ENCODE measurements at regions not wholly inside any gene's neighbourhood (a gene's known extent, or its start where the extent isn't known, plus 50 kb on each side); places are given as distances from the start of the nearest gene placed in this dataset.

- ATAC-seq (replicated peaks in 6 of 8): no peak
- H3K27ac ChIP-seq: no peak overlapping the region
- H3K4me3 ChIP-seq: no peak overlapping the region
- H3K4me1 ChIP-seq (replicated peaks in 1 of 2): peaks cover 3% of the 10 kb centered on the region in 2 donors
- WGBS, 10 experiments: 30 to 100% (median 92%) methylated on average over 1 to 3 of the region's 3 CpGs; no CpG with 5 or more reads in 2 of the 10 experiments
- in situ Hi-C loops (cut with MboI; ENCODE audit: low pct_unique_long_range_greater_than_20kb in 2 of 9, low sequenced_read_pairs in 9 of 9, unreplicated experiment in 9 of 9): no loop called here
These were observed 1353.0 kb upstream of the C9orf72 start for GRCh38 chr9:28926306-28926705.

GRCh38 chr9:28927691-28928090, 1354.4 kb upstream of the C9orf72 start:
- in situ Hi-C loops (cut with MboI; ENCODE audit: low pct_unique_long_range_greater_than_20kb in 2 of 9, low sequenced_read_pairs in 9 of 9, unreplicated experiment in 9 of 9): no loop called here
- Histone ChIP-seq H3K4me1 (replicated peaks in 1 of 2) (peaks cover 3% of the 10 kb centered on the region in 2 donors), H3K27ac (no peak overlapping the region), H3K4me3 (no peak overlapping the region)
- 0 to 100% (median 83%) methylated on average over 1 of the region's 1 CpG; no CpG with 5 or more reads in 3 of the 10 experiments for WGBS, 10 experiments
- ATAC-seq (replicated peaks in 6 of 8): no peak

- no peak overlapping the region for H3K4me3 ChIP-seq
- in situ Hi-C loops (cut with MboI; ENCODE audit: low pct_unique_long_range_greater_than_20kb in 2 of 9, low sequenced_read_pairs in 9 of 9, unreplicated experiment in 9 of 9): no loop called here
- ATAC-seq (replicated peaks in 6 of 8): no peak
- peaks cover 3% of the 10 kb centered on the region in 2 donors for H3K4me1 ChIP-seq (replicated peaks in 1 of 2)
- no peak overlapping the region for H3K27ac ChIP-seq
- WGBS, 10 experiments: 0 to 100% (median 74%) methylated on average over 2 to 3 of the region's 3 CpGs; no CpG with 5 or more reads in 1 of the 10 experiments
These were observed 1356.2 kb upstream of the C9orf72 start for GRCh38 chr9:28929433-28929832.

- in situ Hi-C loops (cut with MboI; ENCODE audit: low pct_unique_long_range_greater_than_20kb in 2 of 9, low sequenced_read_pairs in 9 of 9, unreplicated experiment in 9 of 9): no loop called here
- no peak overlapping the region for H3K4me3 ChIP-seq
- no peak overlapping the region for H3K27ac ChIP-seq
- ATAC-seq (replicated peaks in 6 of 8): no peak
- H3K4me1 ChIP-seq (replicated peaks in 1 of 2): peaks cover 3% of the 10 kb centered on the region in 2 donors
- WGBS, 10 experiments: 16 to 100% (median 76%) methylated on average over 1 to 3 of the region's 3 CpGs
These were observed 1357.5 kb upstream of the C9orf72 start for GRCh38 chr9:28930766-28931165.

DNA sequence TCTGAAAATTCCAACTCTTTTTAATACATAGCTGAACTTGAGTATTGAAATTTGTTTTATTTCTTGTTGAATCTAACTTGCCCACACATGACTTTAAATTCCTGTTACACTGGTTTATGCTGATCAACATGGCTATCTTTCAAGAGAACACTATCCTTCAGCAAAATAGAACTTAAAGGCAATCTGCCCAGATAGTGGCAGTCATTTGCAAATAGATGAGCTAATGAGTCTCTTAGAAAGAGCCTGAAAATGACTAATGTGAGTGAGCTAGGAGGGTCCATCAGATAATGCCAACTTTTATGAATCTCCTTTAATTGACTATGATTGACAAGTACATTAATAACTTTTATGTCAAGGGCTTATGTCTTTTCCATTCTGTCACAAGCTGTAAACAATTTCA, 1360.8 kb upstream of the C9orf72 start:
- ATAC-seq (replicated peaks in 6 of 8): no peak

DNA sequence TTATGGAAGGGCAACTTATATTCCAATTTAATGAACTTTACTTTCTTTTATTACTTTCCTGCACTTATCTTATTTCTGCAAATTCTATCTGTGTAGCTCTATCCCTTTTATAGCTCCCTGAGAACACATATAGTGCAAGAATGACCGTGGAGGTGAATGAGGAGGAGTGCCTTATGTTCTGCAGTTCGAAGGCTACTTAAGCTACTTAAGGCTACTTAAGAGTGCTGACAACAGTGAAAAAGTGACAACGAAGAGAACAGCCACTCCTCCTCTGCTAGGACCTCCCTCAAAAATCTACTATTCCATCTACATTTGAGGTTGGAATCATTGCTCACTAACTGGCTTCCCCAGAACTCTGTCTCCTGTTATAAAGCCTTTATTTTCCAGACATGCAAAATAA, 1365.7 kb upstream of the C9orf72 start:
- Histone ChIP-seq H3K4me3 (no peak overlapping the region), H3K4me1 (replicated peaks in 1 of 2) (peaks cover 0 to 3% of the 10 kb centered on the region in 2 donors), H3K27ac (no peak overlapping the region)
- WGBS, 10 experiments: 0 to 68% (median 33%) methylated on average over 1 to 3 of the region's 3 CpGs; no CpG with 5 or more reads in 1 of the 10 experiments
- in situ Hi-C loops (cut with MboI; ENCODE audit: low pct_unique_long_range_greater_than_20kb in 2 of 9, low sequenced_read_pairs in 9 of 9, unreplicated experiment in 9 of 9): no loop called here
- ATAC-seq (replicated peaks in 6 of 8): no peak

More for the DNA sequence above, 1360.8 kb upstream of the C9orf72 start:
- peaks cover 3 to 6% of the 10 kb centered on the region in 2 donors for H3K4me1 ChIP-seq (replicated peaks in 1 of 2)
- H3K27ac ChIP-seq: no peak overlapping the region
- in situ Hi-C loops (cut with MboI; ENCODE audit: low pct_unique_long_range_greater_than_20kb in 2 of 9, low sequenced_read_pairs in 9 of 9, unreplicated experiment in 9 of 9): no loop called here
- H3K4me3 ChIP-seq: no peak overlapping the region

- WGBS, 10 experiments: 0 to 38% (median 9%) methylated on average over 1 to 2 of the region's 2 CpGs
- Histone ChIP-seq H3K4me3 (no peak overlapping the region), H3K4me1 (replicated peaks in 1 of 2) (peaks cover 0 to 3% of the 10 kb centered on the region in 2 donors), H3K27ac (no peak overlapping the region)
- in situ Hi-C loops (cut with MboI; ENCODE audit: low pct_unique_long_range_greater_than_20kb in 2 of 9, low sequenced_read_pairs in 9 of 9, unreplicated experiment in 9 of 9): no loop called here
- ATAC-seq (replicated peaks in 6 of 8): no peak
These were observed 1368.6 kb upstream of the C9orf72 start for GRCh38 chr9:28941856-28942255.

- Histone ChIP-seq H3K27ac (no peak overlapping the region), H3K4me3 (no peak overlapping the region), H3K4me1 (replicated peaks in 1 of 2) (peaks cover 0 to 1% of the 10 kb centered on the region in 2 donors)
- ATAC-seq (replicated peaks in 6 of 8): no peak
- in situ Hi-C loops (cut with MboI; ENCODE audit: low pct_unique_long_range_greater_than_20kb in 2 of 9, low sequenced_read_pairs in 9 of 9, unreplicated experiment in 9 of 9): no loop called here
- 0 to 100% (median 75%) methylated on average over 1 to 2 of the region's 2 CpGs; no CpG with 5 or more reads in 2 of the 10 experiments for WGBS, 10 experiments
These were observed 1369.7 kb upstream of the C9orf72 start for GRCh38 chr9:28942941-28943340.

DNA sequence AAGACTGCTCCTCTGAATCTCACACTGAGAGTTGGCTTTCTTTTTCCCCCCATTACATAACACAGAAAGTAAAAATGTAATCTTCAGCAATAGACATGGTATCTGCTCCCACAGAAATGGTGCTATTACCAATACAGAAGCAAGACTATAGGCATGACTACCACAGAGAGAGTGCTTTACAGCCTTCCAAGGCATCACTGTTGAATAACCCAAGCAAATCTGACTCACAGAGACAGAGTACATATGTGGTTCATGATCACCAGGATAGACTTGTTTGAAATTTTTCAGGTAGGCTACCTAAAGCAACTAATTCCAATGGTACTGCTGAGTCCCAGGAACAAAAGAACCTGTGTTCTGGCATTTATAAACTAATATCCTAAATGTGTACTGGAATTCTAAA, 1373.4 kb upstream of the C9orf72 start:
- Histone ChIP-seq H3K4me1 (replicated peaks in 1 of 2) (no peaks in the 10 kb centered on the region), H3K27ac (no peak overlapping the region), H3K4me3 (no peak overlapping the region)
- no peak for ATAC-seq (replicated peaks in 6 of 8)
- in situ Hi-C loops (cut with MboI; ENCODE audit: low pct_unique_long_range_greater_than_20kb in 2 of 9, low sequenced_read_pairs in 9 of 9, unreplicated experiment in 9 of 9): no loop called here

DNA sequence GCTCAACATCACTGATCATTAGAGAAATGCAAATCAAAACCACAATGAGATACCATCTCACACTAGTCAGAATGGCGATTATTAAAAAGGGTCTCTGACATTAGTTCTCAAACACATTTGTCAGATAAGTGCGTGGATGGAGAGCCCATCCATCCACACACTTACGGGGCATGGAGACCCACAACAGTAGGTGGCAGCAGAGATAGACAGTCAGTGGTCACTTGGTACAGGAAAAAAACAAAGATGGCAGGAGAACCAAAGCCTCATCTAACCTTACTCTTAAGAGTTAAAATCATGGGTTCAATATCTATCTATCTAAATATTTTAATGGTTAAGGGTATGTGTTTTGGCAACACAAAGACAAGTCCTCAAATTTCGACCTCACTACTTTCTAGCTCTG, 1378.7 kb upstream of the C9orf72 start:
- WGBS, 10 experiments: 0 to 88% (median 60%) methylated on average over 1 to 4 of the region's 4 CpGs; no CpG with 5 or more reads in 1 of the 10 experiments
- ATAC-seq (replicated peaks in 6 of 8): no peak
- Histone ChIP-seq H3K27ac (no peak overlapping the region), H3K4me3 (no peak overlapping the region), H3K4me1 (replicated peaks in 1 of 2) (no peaks in the 10 kb centered on the region)
- in situ Hi-C loops (cut with MboI; ENCODE audit: low pct_unique_long_range_greater_than_20kb in 2 of 9, low sequenced_read_pairs in 9 of 9, unreplicated experiment in 9 of 9): no loop called here

GRCh38 chr9:28956116-28956880, 1383.0 kb upstream of the C9orf72 start:
- Histone ChIP-seq H3K27ac (no peak overlapping the region), H3K4me3 (no peak overlapping the region), H3K4me1 (replicated peaks in 1 of 2) (no peaks in the 10 kb centered on the region)
- in situ Hi-C loops (cut with MboI; ENCODE audit: low pct_unique_long_range_greater_than_20kb in 2 of 9, low sequenced_read_pairs in 9 of 9, unreplicated experiment in 9 of 9): no loop called here
- WGBS, 10 experiments: 0 to 100% (median 80%) methylated on average over 1 to 3 of the region's 3 CpGs; no CpG with 5 or more reads in 1 of the 10 experiments
- no peak for ATAC-seq (replicated peaks in 6 of 8)

DNA sequence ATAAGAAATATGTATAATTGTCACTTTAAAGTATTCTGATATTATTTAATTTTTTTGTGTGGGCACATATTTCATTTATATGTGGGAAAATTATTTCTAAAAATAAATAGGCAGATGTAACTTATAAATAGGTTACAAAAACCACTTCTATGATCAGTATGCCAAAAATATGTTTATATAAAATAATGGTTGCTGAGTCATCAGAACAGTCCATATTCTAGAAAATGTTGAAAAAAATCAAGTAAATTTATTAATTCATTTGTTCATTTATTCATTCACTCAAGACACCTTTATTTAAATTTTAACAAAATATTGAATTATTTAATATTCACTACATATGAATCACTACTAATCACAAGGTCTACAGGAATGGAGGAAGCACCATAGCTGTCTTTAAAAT, 1387.3 kb upstream of the C9orf72 start:
- in situ Hi-C loops (cut with MboI; ENCODE audit: low pct_unique_long_range_greater_than_20kb in 2 of 9, low sequenced_read_pairs in 9 of 9, unreplicated experiment in 9 of 9): no loop called here
- no peak for ATAC-seq (replicated peaks in 6 of 8)
- Histone ChIP-seq H3K4me1 (replicated peaks in 1 of 2) (no peaks in the 10 kb centered on the region), H3K4me3 (no peak overlapping the region), H3K27ac (no peak overlapping the region)

DNA sequence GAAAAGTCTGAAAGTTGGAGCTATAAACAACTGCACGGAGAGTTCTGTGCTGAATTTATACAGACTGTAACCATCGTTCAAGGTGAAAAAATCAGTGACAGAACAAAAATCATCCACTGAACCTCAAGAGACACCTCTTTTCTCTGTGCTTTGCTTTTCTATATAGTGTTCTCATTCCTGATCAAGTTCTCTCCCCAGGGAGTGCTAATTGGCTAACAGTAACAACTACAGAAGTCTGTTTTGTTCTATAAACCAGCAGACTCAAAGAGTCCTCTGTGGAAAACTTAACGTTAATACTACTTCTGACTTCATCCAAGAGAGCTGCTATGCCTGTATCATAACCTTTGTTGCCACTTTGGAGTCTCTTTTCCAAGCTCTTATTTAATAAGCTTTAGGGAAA, 1388.3 kb upstream of the C9orf72 start:
- no peak overlapping the region for H3K4me3 ChIP-seq
- no peak for ATAC-seq (replicated peaks in 6 of 8)
- H3K27ac ChIP-seq: no peak overlapping the region
- no peaks in the 10 kb centered on the region for H3K4me1 ChIP-seq (replicated peaks in 1 of 2)
- 0 to 71% (median 63%) methylated on average over 1 to 3 of the region's 3 CpGs; no CpG with 5 or more reads in 1 of the 10 experiments for WGBS, 10 experiments
- in situ Hi-C loops (cut with MboI; ENCODE audit: low pct_unique_long_range_greater_than_20kb in 2 of 9, low sequenced_read_pairs in 9 of 9, unreplicated experiment in 9 of 9): no loop called here

DNA sequence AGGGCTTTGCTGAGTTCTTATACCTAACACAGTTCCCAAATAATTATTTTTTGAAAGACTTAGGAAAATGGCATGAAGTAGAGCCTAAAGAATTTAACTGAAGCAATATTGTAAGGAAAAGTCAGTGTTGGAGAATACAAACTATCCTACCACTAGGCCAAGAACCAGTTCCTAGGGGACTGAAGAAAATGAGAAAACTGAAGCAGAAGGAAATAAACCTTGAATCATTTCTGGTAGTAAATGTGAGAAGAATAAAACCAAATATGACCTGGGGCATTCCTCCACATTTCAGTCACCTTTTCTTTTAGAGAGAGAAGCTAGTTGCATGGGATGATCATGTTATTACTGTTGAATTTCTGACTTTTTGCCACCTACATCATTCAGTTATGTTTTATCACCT, 1393.9 kb upstream of the C9orf72 start:
- H3K4me1 ChIP-seq (replicated peaks in 1 of 2): no peaks in the 10 kb centered on the region
- H3K27ac ChIP-seq: no peak overlapping the region
- in situ Hi-C loops (cut with MboI; ENCODE audit: low pct_unique_long_range_greater_than_20kb in 2 of 9, low sequenced_read_pairs in 9 of 9, unreplicated experiment in 9 of 9): no loop called here
- no peak for ATAC-seq (replicated peaks in 6 of 8)
- no peak overlapping the region for H3K4me3 ChIP-seq

Measured in motor neuron (in vitro differentiated cells).